Left hindlimb (tissue), 1 donor: ENCODE measurements at regions not wholly inside any gene's neighbourhood (a gene's known extent, or its start where the extent isn't known, plus 50 kb on each side); places are given as distances from the start of the nearest gene placed in this dataset.
"Not testable (repeated sequence)": the region's sequence is repeated elsewhere in the genome, so short reads cannot be mapped to it uniquely, and the experiment has no call there.

Source experiments
- DNase-seq: peaks from one replicate; pipeline ENCODE4 v3.0.0-alpha.2; 2018

GRCh38 chr16:26598061-26598460, 468.7 kb upstream of the C16orf82 start:
- DNase-seq = no peak

- no peak for DNase-seq
Observed at GRCh38 chr16:26598998-26599784, 467.5 kb upstream of the C16orf82 start.

- DNase-seq = no peak
Observed at GRCh38 chr16:26599785-26600104, 467.0 kb upstream of the C16orf82 start.

- DNase-seq = no peak
Observed at GRCh38 chr16:26601335-26601734, 465.4 kb upstream of the C16orf82 start.

GRCh38 chr16:26605626-26606271, 461.0 kb upstream of the C16orf82 start:
- no peak for DNase-seq

- DNase-seq = no peak
Observed at GRCh38 chr16:26606381-26607150, 460.2 kb upstream of the C16orf82 start.

- no peak for DNase-seq
Observed at GRCh38 chr16:26614237-26614841, 452.4 kb upstream of the C16orf82 start.

GRCh38 chr16:26623442-26623841, 443.3 kb upstream of the C16orf82 start:
- no peak for DNase-seq

- DNase-seq = no peak
Observed at GRCh38 chr16:26627958-26628357, 438.8 kb upstream of the C16orf82 start.

- not testable (repeated sequence) for DNase-seq
Observed at GRCh38 chr16:26631365-26631764, 435.4 kb upstream of the C16orf82 start.

- DNase-seq = no peak
Observed at GRCh38 chr16:26642047-26642664, 424.6 kb upstream of the C16orf82 start.

- no peak for DNase-seq
Observed at GRCh38 chr16:26643519-26643918, 423.2 kb upstream of the C16orf82 start.

GRCh38 chr16:26644912-26645543, 421.7 kb upstream of the C16orf82 start:
- DNase-seq = no peak

- DNase-seq = no peak
Observed at GRCh38 chr16:26645614-26646013, 421.1 kb upstream of the C16orf82 start.

- no peak for DNase-seq
Observed at GRCh38 chr16:26647870-26648269, 418.9 kb upstream of the C16orf82 start.

- no peak for DNase-seq
Observed at GRCh38 chr16:26648851-26649250, 417.9 kb upstream of the C16orf82 start.

GRCh38 chr16:26649381-26650045, 417.2 kb upstream of the C16orf82 start:
- DNase-seq = no peak

GRCh38 chr16:26651464-26651863, 415.3 kb upstream of the C16orf82 start:
- DNase-seq = no peak

GRCh38 chr16:26651884-26652283, 414.8 kb upstream of the C16orf82 start:
- no peak for DNase-seq

- no peak for DNase-seq
Observed at GRCh38 chr16:26658486-26658885, 408.2 kb upstream of the C16orf82 start.

- no peak for DNase-seq
Observed at GRCh38 chr16:26658915-26659314, 407.8 kb upstream of the C16orf82 start.

- no peak for DNase-seq
Observed at GRCh38 chr16:26664086-26664485, 402.6 kb upstream of the C16orf82 start.
